ENCODE measurements at regions not wholly inside any gene's neighbourhood (a gene's known extent, or its start where the extent isn't known, plus 50 kb on each side); places are given as distances from the start of the nearest gene placed in this dataset.
"Not testable (repeated sequence)": the region's sequence is repeated elsewhere in the genome, so short reads cannot be mapped to it uniquely, and the experiment has no call there.

- FAIRE-seq = no peak
These were observed 117.0 kb upstream of the FBXL7 start for GRCh38 chr5:15383021-15383420.

DNA sequence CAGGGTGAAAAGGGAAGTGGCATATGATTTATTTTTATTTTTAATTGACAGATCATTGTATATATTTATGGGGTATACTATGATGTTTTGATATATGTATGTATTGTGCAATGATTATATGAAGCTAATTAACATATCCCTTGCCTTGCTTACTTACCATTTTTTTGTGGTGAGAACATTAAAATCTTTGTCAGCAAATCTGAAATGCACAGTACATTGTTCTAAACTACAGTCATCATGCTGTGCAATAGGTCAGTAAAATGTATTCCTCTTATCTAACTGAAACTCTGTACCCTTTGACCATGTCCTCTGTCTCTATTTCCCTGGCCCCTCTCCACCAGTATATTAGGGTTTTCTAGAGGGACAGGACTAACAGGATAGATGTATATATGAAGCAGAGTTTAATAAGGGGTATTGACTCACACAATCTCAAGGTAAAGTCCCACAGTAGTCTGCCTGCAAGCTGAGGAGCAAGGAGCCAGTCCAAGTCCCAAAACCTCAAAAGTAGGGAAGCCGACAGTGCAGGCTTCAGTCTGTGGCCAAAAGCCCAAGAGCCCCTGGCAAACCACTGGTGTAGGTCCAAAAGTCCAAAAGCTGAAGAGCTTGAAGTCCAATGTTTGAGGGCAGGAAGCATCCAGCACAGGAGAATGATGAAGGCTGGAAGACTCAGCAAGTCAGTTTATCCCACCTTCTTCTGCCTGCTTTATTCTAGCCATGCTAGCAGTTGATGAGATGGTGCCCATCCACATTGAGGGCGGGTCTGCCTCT, 122.2 kb upstream of the FBXL7 start:
- no peak for FAIRE-seq

DNA sequence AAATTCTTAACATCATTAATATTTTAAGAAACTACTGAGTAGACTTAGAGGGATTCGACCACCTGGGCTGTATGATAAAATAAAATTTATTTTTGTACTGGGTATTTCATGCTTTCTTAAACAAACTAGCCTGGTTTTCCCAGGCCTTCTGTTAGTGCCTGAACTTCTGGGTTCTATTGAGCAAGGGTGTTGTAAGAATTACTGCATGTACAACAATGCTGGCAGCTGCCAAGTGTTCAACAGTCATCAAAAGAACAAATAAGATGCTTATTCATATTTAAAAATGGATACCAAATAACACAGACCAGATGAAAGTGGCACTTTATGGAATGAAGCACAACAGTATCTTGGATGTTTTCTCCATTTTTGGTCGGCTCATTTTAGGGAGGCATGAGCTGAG, 123.2 kb upstream of the FBXL7 start:
- FAIRE-seq = no peak

DNA sequence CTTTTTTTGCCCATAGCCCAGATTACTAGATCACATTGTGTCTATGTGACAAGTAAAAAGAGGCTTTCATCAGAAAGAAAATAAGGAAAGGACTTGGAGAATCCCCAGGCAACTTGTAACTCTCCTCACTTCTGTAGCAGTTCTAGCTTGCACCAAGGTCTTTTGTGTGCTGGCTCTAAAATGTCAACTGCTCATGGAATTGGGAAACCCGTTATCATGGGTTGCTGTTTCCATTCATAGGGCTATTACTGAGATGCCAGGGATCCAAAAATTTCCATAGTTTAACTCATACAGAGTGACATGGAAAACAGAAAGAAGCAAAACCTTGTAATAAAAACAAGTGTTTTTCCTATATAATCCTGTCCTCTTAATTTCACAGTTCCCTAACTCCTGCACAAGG, 123.9 kb upstream of the FBXL7 start:
- FAIRE-seq = no peak

- no peak for FAIRE-seq
These were observed 124.4 kb upstream of the FBXL7 start for GRCh38 chr5:15375559-15375958.

DNA sequence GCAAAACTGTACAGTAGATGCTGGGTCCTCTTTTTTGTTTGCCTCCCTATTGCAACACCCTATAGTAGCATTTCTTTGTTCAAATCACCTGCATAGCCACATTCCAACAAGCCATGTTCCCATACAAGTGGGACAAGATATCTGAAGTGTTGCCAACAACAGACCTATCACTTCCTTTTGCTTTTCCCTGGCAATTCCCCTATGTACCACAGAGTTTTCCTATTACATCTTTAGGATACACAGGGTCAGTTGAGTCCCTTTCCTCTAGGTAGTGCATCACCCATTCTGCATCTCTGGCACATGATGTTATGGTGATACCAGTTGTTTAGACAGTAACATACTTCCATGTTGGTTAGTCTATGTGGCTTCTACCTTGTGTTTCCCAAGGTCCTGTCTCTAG, 125.1 kb upstream of the FBXL7 start:
- no peak for FAIRE-seq

DNA sequence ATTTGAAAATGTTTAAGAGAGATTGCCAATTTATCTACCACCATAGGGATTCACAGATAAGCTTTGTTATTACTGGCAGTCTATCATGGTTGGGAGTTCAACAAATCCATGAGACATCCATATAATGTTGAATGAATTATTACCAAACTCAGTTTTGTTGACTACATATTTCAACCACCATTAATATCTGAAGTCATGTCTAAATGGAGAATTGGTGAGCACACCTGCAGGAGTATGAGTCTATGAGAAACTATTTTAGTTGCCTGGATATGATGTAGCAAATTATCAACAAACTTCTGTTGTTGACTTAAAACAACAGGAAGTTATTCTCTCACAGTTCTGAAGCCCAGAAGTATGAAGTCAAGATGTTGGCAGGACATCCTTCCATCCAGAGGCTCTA, 126.8 kb upstream of the FBXL7 start:
- FAIRE-seq = no peak

- no peak for FAIRE-seq
These were observed 128.8 kb upstream of the FBXL7 start for GRCh38 chr5:15371184-15371583.

DNA sequence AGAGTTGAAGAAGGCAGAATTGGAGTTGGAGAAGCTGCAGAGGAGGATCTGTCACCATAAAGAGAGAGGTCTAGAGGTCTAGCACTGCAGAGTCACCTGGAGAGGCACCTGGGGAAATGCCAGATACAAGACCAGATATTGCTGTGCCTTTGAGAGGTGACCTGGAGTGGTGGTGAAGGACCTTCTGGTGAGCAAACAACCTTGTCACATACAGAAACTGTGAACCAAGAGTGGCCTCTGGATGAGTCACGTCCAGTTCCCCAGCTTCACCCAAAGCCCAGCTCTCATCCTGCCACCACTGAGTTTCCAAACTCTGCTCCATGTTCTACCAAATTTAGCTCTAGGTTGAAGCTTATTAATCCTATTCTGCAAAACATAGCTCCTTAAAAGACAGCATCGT, 131.1 kb upstream of the FBXL7 start:
- no peak for FAIRE-seq

DNA sequence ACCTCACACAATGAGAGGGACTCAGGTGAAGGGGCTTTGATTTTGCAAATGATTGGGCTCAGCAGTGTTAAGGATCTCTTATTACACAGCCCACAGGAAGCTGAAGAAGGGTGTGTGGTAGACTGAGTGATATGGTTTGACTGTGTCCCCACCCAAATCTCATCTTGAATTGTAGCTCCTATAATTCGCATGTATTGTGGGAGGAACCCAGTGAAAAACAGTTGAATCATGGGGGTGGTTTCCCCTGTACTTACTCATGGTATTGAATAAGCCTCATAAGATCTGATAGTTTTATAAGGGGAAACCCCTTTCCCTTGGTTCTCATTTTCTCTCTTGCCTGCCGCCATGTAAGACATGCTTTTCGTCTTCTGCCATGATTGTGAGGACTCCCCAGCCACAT, 132.5 kb upstream of the FBXL7 start:
- no peak for FAIRE-seq

DNA sequence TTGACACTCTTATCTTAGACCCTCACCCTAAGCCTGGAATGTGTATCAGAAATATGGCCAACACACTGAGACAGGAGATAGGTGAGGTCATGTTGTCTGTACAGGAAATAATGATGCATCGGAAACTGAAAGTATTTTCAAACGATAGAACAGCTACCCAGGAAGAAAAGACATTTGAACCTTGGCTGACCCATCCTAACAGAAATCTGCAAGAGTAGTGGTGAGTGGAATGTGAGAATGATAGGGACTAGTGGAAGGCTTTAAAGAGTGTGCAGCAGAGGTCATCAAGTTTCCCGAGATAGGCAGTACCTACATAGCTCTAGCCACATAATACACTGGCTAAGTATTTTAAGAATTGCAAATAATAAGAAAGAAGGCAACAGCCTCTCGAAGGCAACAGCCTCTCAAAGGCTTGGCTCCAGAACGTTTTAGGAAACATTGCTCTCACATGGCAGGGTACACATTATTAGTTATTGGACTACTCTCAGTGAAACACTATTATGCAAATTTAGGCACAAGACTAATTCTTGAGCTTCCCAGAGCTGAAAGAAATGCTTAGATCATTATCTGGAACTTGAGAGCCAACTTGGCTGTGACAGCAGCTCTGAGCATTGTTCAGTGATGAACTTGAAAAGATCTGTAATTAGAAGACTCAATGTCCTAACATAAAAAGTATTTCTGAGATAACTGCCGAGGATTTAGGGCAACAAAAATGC, 133.1 kb upstream of the FBXL7 start:
- no peak for FAIRE-seq

DNA sequence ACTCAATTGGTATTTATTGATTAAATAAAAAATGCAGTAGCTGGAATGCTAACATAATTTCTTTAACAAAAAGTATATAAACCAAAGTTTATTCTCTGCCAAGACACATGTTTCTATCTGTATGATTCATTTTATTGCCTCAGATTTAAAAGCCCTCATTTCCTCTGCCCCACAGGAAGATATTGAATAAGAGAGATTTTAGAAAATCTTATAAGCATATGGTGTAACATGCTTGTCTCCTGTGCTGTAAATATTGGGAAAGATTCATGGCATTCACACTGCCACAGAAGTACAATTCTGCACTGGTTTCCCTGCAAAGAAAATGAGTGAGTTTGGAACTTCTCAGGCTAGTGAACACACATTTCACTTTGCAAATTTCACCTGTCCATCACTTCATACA, 134.9 kb upstream of the FBXL7 start:
- no peak for FAIRE-seq

- no peak for FAIRE-seq
These were observed 136.4 kb upstream of the FBXL7 start for GRCh38 chr5:15363601-15364000.

- not testable (repeated sequence) for FAIRE-seq
These were observed 142.9 kb upstream of the FBXL7 start for GRCh38 chr5:15357092-15357453.

DNA sequence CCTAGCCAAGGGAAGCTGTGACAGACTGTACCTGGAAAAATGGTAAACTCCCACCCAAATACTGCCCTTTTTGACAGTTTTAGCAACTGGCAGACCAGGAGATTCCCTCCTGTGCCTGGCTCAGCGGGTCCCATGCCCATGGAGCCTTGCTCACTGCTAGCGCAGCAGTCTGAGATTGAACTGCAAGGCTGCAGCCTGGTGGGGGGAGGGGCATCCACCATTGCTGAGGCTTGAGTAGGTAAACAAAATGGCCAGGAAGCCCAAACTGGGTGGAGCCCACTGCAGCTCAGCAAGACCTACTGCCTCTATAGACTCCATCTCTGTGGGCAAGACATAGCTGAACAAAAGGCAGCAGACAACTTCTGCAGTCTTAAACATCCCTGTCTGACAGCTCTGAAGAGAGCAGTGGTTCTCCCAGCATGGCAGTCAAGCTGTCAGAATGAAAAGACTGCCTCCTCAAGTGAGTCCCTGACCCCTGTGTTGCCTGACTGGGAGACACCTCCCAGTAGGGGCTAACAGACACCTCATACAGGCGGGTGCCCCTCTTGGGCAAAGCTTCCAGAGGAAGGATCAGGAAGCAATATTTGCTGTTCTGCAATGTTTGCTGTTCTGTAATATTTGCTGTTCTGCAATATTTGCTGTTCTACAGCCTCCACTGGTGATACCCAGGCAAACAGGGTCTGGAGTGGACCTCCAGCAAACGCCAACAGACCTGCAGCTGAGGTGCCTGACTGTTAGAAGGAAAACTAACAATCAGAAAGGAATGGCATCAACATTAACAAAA, 143.5 kb upstream of the FBXL7 start:
- not testable (repeated sequence) for FAIRE-seq

- FAIRE-seq = no peak
These were observed 146.0 kb upstream of the FBXL7 start for GRCh38 chr5:15354021-15354420.

DNA sequence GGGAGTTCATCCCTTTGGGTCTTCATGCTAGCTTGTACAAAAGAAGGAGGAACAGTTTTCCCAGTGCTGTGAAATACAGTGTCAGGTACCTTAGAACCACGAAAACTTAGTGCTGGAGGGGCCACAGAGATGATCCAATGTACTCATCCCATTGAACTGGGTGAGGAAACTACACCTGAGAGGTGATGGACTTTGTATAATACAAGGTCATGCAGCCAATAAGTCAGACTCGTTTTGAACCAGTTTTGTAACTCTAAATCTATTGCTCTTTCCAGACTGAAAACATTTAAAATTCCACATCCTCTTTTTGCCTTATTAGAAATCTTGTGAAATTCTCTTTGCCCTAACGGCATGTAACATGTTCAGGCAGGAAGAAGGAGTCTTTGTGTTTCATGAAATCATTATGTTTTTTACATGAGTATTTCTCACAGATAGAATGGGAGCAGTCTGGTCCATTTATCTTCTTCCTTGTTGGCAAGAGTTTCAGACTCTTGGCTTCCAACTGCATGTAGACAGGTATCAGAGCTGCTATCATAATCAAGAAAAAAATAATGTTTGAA, 146.8 kb upstream of the FBXL7 start:
- FAIRE-seq = no peak

GRCh38 chr5:15350614-15351013, 149.4 kb upstream of the FBXL7 start:
- no peak for FAIRE-seq

DNA sequence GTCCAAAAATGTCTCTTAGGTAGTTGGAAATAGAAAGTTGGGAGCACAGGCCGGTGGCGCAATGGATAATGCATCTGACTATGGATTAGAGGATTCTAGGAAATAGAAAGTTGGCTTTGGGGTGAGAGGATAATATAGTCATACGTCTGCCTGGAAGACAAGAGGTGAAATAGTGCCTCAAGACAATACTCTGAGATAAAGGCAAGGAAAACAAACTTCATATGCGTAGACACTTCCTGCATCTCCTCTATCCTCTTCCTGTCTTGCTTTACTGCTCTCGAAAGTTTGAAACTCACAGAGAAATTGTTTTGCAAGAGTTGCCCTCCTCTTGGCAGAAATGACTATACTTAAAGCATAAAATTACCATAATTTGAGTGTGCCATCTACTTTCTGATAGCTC, 153.2 kb upstream of the FBXL7 start:
- FAIRE-seq = no peak

GRCh38 chr5:15344954-15345353, 155.0 kb upstream of the FBXL7 start:
- FAIRE-seq = no peak

DNA sequence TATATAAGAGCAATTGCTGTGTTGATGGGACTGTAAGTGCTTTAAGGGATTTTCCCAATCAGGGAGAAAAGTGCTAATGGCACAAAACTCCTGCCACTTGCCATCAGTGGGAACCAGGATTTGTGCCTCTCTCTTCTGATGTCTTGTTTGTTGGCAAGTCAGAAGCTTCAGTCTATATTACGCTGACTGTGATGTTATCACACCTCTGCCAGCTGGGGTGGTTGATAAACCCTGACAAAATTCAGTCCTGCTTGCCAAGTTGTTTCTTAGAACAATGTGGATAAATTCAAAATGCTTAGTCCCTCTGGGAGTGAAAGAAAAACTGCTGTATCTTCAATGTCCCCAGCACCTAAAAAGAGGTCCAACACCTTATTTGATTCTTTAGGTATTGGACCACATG, 161.4 kb upstream of the FBXL7 start:
- no peak for FAIRE-seq

DNA sequence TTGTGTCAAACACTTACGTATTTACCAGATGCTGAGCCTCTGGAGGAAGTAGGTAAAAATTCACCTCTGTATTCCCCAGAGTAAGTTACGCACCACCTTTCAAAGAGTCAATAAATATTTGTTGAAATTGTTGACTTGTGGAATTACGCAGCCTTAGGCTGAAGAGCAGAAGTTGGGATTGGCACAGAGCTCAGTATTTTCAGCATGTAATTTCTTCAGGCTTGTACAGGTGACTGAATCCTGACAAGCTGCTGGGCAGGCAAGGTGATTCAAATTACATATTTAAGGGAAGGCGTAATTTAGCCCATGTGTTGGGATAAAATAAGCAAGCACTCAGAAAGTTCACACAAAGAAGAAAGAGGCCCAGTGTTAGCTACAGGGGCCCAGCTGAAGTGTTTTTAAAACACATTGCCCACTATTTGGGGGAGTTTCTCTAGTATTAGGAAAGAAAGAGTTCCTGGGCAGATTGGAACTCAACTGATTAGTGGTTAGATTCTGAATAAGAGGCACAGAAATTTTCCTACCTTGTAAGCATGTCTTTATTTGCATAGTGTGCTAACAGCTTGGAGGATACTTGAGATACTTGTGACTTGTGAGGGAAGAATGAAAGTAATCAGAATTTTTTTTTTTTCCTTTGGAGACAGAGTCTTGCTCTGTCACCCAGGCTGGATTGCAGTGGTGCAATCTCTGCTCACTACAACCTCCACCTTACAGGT, 165.3 kb upstream of the FBXL7 start:
- FAIRE-seq = no peak

DNA sequence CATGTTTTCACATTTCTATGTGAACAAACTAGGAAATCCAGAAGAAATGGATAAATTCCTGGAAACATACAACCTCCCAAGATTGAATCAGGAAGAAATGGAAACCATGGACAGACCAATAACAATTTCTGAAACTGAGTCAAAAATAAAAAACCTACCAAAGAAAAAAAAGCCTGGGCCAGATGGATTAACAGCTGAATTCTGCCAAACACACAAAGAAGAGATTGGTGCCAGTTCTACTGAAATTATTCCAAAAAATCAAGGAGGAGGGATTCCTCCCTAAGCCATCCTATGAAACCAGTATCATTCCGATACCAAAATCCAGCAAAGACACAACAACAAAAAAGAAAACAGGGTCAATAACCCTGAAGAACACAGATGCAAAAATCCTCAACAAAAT, 166.9 kb upstream of the FBXL7 start:
- FAIRE-seq = no peak
